ENCODE measurements at regions not wholly inside any gene's neighbourhood (a gene's known extent, or its start where the extent isn't known, plus 50 kb on each side); places are given as distances from the start of the nearest gene placed in this dataset.

- H3K4me3 ChIP-seq (ENCODE audit: low read depth, low read length) = no peak overlapping the region
- TF ChIP-seq, protein P1, sequence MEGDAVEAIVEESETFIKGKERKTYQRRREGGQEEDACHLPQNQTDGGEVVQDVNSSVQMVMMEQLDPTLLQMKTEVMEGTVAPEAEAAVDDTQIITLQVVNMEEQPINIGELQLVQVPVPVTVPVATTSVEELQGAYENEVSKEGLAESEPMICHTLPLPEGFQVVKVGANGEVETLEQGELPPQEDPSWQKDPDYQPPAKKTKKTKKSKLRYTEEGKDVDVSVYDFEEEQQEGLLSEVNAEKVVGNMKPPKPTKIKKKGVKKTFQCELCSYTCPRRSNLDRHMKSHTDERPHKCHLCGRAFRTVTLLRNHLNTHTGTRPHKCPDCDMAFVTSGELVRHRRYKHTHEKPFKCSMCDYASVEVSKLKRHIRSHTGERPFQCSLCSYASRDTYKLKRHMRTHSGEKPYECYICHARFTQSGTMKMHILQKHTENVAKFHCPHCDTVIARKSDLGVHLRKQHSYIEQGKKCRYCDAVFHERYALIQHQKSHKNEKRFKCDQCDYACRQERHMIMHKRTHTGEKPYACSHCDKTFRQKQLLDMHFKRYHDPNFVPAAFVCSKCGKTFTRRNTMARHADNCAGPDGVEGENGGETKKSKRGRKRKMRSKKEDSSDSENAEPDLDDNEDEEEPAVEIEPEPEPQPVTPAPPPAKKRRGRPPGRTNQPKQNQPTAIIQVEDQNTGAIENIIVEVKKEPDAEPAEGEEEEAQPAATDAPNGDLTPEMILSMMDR (IDR thresholded peaks at IDR 0.05; ENCODE audit: low read depth, low read length) = no peak
- no peak for TF ChIP-seq POLR2A (IDR thresholded peaks at IDR 0.05; ENCODE audit: extremely low read depth, insufficient read length)
- no peak for TF ChIP-seq MYC (IDR thresholded peaks at IDR 0.05; ENCODE audit: low read depth, low read length)
- TF ChIP-seq MAX (IDR thresholded peaks at IDR 0.05; ENCODE audit: low read depth, low read length) = no peak
- no peak for DNase-seq (ENCODE audit: low read depth)
These were observed 535.9 kb upstream of the ATXN8OS start for GRCh38 chr13:69571606-69572323.

DNA sequence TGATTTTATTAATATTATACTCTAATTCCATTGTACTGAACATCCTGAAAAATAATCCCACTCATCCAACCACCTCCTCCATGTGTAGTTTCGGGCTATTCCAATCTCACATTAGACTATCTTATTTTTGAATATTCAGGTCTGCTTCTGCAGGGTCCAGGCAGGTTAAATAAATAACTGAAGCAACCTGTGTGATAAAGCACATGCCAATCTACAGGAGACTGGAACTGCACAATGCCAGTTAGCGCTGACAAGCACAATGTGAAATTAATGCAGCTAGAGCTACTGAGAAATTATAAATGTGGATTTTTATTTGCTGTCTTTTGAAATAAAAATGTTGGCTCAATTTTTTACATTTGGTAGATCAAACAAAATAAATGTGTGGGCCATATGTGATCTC, 540.1 kb upstream of the ATXN8OS start:
- DNase-seq (ENCODE audit: low read depth) = no peak
- H3K4me3 ChIP-seq (ENCODE audit: low read depth, low read length) = no peak overlapping the region
- TF ChIP-seq, protein P1 (IDR thresholded peaks at IDR 0.05; ENCODE audit: low read depth, low read length) = no peak
- no peak for TF ChIP-seq MYC (IDR thresholded peaks at IDR 0.05; ENCODE audit: low read depth, low read length)
- TF ChIP-seq POLR2A (IDR thresholded peaks at IDR 0.05; ENCODE audit: extremely low read depth, insufficient read length) = no peak
- TF ChIP-seq MAX (IDR thresholded peaks at IDR 0.05; ENCODE audit: low read depth, low read length) = no peak

DNA sequence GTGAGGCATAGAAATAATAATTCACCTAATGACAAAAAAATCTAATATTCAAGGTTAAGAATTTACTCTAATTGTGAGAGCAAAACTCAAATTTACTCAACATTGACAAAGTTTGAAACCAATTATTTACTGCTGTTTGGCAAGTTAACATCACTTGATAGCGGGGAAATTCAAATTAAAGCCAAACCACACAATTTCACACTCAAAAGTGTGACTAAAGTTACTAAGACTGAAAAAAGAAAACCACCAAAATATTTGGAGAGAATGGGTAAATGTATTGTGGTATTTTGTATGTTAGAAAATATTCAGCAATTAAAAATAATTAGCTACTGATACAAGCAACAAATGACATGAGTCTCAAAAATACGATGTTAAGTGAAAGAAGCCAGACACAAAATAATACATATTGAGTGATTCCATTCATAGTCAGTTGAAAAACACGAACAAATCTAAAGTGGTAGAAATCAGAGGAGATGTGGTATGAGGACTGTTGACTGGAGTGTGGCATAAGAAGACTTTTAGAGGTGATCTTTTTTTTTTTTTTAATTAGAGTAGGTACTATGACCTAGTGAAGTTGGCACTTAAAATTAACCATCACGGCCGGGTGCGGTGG, 541.4 kb upstream of the ATXN8OS start:
- DNase-seq (ENCODE audit: low read depth) = no peak
- H3K4me3 ChIP-seq (ENCODE audit: low read depth, low read length) = no peak overlapping the region
- no peak for TF ChIP-seq MAX (IDR thresholded peaks at IDR 0.05; ENCODE audit: low read depth, low read length)
- TF ChIP-seq, protein P1 (IDR thresholded peaks at IDR 0.05; ENCODE audit: low read depth, low read length) = no peak
- no peak for TF ChIP-seq MYC (IDR thresholded peaks at IDR 0.05; ENCODE audit: low read depth, low read length)
- TF ChIP-seq POLR2A (IDR thresholded peaks at IDR 0.05; ENCODE audit: extremely low read depth, insufficient read length) = no peak

GRCh38 chr13:69565334-69565733, 542.3 kb upstream of the ATXN8OS start:
- DNase-seq (ENCODE audit: low read depth) = peak; percentile 63

GRCh38 chr13:69556540-69557196, 551.0 kb upstream of the ATXN8OS start:
- H3K4me3 ChIP-seq (ENCODE audit: low read depth, low read length) = no peak overlapping the region
- no peak for DNase-seq (ENCODE audit: low read depth)
- no peak for TF ChIP-seq MAX (IDR thresholded peaks at IDR 0.05; ENCODE audit: low read depth, low read length)
- TF ChIP-seq MYC (IDR thresholded peaks at IDR 0.05; ENCODE audit: low read depth, low read length) = no peak
- TF ChIP-seq, protein P1 (IDR thresholded peaks at IDR 0.05; ENCODE audit: low read depth, low read length) = no peak

More at GRCh38 chr13:69565334-69565733, 542.3 kb upstream of the ATXN8OS start:
- H3K4me3 ChIP-seq (ENCODE audit: low read depth, low read length) = no peak overlapping the region
- TF ChIP-seq MAX (IDR thresholded peaks at IDR 0.05; ENCODE audit: low read depth, low read length) = no peak
- TF ChIP-seq, protein P1 (IDR thresholded peaks at IDR 0.05; ENCODE audit: low read depth, low read length) = peak; percentile 71
- no peak for TF ChIP-seq POLR2A (IDR thresholded peaks at IDR 0.05; ENCODE audit: extremely low read depth, insufficient read length)
- no peak for TF ChIP-seq MYC (IDR thresholded peaks at IDR 0.05; ENCODE audit: low read depth, low read length)
